ENCODE measurements at regions not wholly inside any gene's neighbourhood (a gene's known extent, or its start where the extent isn't known, plus 50 kb on each side); places are given as distances from the start of the nearest gene placed in this dataset.

DNA sequence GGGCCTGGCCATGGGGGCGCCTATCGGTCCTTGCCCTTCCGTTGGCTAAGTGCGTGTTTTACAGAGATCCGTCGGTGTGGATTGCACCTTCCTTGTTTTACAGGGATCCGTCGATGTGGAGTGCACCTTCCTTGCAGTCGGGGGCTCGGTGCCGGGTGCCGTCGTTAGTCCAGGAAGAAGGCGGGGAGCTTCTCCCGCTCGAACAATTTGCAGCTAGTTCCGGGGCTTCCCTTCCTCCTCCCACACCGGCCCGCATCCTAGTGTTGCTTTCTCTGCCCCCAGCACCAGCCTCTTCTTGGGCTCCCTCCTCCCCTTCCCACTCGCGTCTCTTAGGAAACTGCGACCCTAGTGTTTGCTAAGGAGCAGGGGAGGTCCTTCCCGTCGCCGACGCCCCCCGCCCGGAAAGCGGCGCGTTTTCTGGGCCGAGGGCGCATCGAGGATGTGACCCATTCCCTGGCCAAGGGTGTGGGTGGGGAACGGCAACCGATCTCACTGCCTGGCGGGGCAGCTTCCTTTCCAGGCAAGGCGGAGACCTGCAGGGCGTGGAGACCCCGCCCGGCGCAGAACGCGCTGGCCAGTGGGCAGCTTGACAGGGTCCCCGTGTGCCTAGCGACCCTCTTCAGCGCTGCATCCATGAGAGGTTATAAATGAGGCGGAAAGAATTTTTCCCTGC lies 75.7 kb upstream of the ZNF91 start:
- TF ChIP-seq, protein P1, sequence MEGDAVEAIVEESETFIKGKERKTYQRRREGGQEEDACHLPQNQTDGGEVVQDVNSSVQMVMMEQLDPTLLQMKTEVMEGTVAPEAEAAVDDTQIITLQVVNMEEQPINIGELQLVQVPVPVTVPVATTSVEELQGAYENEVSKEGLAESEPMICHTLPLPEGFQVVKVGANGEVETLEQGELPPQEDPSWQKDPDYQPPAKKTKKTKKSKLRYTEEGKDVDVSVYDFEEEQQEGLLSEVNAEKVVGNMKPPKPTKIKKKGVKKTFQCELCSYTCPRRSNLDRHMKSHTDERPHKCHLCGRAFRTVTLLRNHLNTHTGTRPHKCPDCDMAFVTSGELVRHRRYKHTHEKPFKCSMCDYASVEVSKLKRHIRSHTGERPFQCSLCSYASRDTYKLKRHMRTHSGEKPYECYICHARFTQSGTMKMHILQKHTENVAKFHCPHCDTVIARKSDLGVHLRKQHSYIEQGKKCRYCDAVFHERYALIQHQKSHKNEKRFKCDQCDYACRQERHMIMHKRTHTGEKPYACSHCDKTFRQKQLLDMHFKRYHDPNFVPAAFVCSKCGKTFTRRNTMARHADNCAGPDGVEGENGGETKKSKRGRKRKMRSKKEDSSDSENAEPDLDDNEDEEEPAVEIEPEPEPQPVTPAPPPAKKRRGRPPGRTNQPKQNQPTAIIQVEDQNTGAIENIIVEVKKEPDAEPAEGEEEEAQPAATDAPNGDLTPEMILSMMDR (IDR thresholded peaks at IDR 0.05): no peak
- TF ChIP-seq POLR2A (IDR thresholded peaks at IDR 0.05): no peak
